ENCODE measurements at regions not wholly inside any gene's neighbourhood (a gene's known extent, or its start where the extent isn't known, plus 50 kb on each side); places are given as distances from the start of the nearest gene placed in this dataset.

DNA sequence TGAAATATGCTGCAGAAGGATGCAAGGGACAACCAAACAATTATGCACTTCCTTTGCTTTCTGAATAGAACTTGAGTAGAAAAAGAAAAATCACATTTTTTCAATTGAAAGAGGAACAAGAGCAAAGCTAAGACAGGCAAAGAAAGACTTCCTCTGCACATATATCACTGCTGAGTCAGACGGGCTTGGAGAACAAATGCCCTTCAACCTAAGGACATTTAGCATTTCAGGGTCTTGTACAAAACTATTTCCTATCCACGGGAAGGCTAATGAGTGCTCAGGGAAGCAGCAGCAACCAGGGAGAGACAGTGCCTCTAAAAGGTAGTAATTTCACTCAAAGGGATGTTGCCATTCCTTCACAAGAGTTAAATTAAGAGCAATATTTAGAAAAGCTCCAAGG, 570.0 kb upstream of the GCFC2 start:
- peaks cover 9% of the 10 kb centered on the region for H3K4me1 Mint-ChIP-seq
- Histone ChIP-seq H3K4me3 (ENCODE audit: low read length) (no peak overlapping the region), H3K36me3 (ENCODE audit: control insufficient read depth, insufficient read depth, low read length) (no peaks in the 10 kb centered on the region), H3K9ac (ENCODE audit: extremely low read depth, low read length, poor library complexity, severe bottlenecking) (no peak overlapping the region), H3K4me1 (ENCODE audit: control insufficient read depth, insufficient read depth, low read length) (no peaks in the 10 kb centered on the region), H3K9me3 (ENCODE audit: control insufficient read depth, low read length) (no peaks in the 10 kb centered on the region), H3K27ac (ENCODE audit: low read depth, low read length) (no peak overlapping the region), H3K27me3 (ENCODE audit: control insufficient read depth, insufficient read depth, low read length, poor library complexity, severe bottlenecking) (no peaks in the 10 kb centered on the region)
- DNase-seq: no peak
- no peak overlapping the region for H3K4me3 Mint-ChIP-seq
- H3K9me3 Mint-ChIP-seq: no peaks in the 10 kb centered on the region
- TF ChIP-seq, protein P1, sequence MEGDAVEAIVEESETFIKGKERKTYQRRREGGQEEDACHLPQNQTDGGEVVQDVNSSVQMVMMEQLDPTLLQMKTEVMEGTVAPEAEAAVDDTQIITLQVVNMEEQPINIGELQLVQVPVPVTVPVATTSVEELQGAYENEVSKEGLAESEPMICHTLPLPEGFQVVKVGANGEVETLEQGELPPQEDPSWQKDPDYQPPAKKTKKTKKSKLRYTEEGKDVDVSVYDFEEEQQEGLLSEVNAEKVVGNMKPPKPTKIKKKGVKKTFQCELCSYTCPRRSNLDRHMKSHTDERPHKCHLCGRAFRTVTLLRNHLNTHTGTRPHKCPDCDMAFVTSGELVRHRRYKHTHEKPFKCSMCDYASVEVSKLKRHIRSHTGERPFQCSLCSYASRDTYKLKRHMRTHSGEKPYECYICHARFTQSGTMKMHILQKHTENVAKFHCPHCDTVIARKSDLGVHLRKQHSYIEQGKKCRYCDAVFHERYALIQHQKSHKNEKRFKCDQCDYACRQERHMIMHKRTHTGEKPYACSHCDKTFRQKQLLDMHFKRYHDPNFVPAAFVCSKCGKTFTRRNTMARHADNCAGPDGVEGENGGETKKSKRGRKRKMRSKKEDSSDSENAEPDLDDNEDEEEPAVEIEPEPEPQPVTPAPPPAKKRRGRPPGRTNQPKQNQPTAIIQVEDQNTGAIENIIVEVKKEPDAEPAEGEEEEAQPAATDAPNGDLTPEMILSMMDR (conservative IDR thresholded peaks at IDR 0.05): no peak
- H3K27ac Mint-ChIP-seq: peak overlapping the region; percentile 63
- 64 to 83% methylated on average over 2 of the region's 2 CpGs for WGBS, 2 experiments (ENCODE audit: insufficient coverage in 1 of 2, insufficient read length in 1 of 2)
- H3K27me3 Mint-ChIP-seq (ENCODE audit: insufficient read depth): no peaks in the 10 kb centered on the region
- no peaks in the 10 kb centered on the region for H3K36me3 Mint-ChIP-seq (ENCODE audit: low read depth)

DNA sequence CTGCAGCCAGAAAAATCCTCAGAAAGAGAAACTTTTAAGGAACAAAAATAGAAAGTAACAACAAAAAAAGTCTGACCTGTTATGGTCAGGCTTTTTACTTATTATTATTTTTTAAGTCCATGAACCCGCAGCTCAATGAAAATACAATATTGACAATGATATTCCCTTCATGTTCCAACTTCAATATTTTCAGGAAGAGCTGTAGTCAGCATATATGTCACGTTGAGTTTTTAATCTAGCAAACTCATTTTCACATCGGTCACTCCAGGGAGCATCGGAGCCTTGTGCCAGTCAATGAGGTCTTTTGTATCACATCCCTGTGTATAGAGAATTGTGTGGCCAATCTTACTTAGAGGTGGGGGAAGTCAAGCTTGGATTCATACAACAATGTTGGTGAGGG, 568.4 kb upstream of the GCFC2 start:
- 64 to 79% methylated on average over 2 to 4 of the region's 4 CpGs for WGBS, 2 experiments (ENCODE audit: insufficient coverage in 1 of 2, insufficient read length in 1 of 2)
- Mint-ChIP-seq H3K9me3 (no peaks in the 10 kb centered on the region), H3K27me3 (ENCODE audit: insufficient read depth) (no peaks in the 10 kb centered on the region), H3K4me1 (peaks cover 9% of the 10 kb centered on the region), H3K27ac (no peak overlapping the region), H3K36me3 (ENCODE audit: low read depth) (no peaks in the 10 kb centered on the region), H3K4me3 (no peak overlapping the region)
- H3K4me1 ChIP-seq (ENCODE audit: control insufficient read depth, insufficient read depth, low read length): no peaks in the 10 kb centered on the region
- no peak for DNase-seq
- no peaks in the 10 kb centered on the region for H3K27me3 ChIP-seq (ENCODE audit: control insufficient read depth, insufficient read depth, low read length, poor library complexity, severe bottlenecking)
- H3K27ac ChIP-seq (ENCODE audit: low read depth, low read length): no peak overlapping the region
- H3K4me3 ChIP-seq (ENCODE audit: low read length): no peak overlapping the region
- TF ChIP-seq, protein P1 (conservative IDR thresholded peaks at IDR 0.05): no peak
- H3K36me3 ChIP-seq (ENCODE audit: control insufficient read depth, insufficient read depth, low read length): no peaks in the 10 kb centered on the region
- H3K9me3 ChIP-seq (ENCODE audit: control insufficient read depth, low read length): no peaks in the 10 kb centered on the region
- H3K9ac ChIP-seq (ENCODE audit: extremely low read depth, low read length, poor library complexity, severe bottlenecking): no peak overlapping the region

DNA sequence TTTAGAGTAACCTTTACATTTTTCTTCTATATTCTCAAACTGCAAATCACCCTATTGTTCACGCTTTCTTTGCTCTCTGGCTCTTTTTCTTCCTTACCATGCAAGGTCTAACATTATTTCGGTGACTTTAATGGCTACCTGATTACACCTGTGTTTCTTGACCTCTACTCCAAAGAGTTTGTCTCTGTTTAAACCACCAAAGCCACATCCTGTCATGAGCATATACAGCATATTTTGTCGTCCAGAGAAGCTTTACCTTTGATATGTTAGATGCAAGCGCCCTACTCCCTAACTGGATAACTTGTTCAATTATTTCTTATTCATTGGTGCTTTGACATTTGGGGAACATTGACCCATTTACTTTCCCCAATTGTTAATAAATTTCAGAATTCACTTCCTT, 565.1 kb upstream of the GCFC2 start:
- no peaks in the 10 kb centered on the region for H3K9me3 ChIP-seq (ENCODE audit: control insufficient read depth, low read length)
- H3K4me1 ChIP-seq (ENCODE audit: control insufficient read depth, insufficient read depth, low read length): no peaks in the 10 kb centered on the region
- H3K27ac ChIP-seq (ENCODE audit: low read depth, low read length): no peak overlapping the region
- Mint-ChIP-seq H3K27ac (no peak overlapping the region), H3K27me3 (ENCODE audit: insufficient read depth) (no peaks in the 10 kb centered on the region), H3K36me3 (ENCODE audit: low read depth) (no peaks in the 10 kb centered on the region), H3K4me3 (no peak overlapping the region), H3K4me1 (peaks cover 8% of the 10 kb centered on the region), H3K9me3 (no peaks in the 10 kb centered on the region)
- TF ChIP-seq, protein P1 (conservative IDR thresholded peaks at IDR 0.05): no peak
- WGBS, 2 experiments (ENCODE audit: insufficient coverage in 1 of 2, insufficient read length in 1 of 2): 96 to 99% methylated on average over 4 of the region's 4 CpGs
- H3K9ac ChIP-seq (ENCODE audit: extremely low read depth, low read length, poor library complexity, severe bottlenecking): no peak overlapping the region
- DNase-seq: no peak
- H3K27me3 ChIP-seq (ENCODE audit: control insufficient read depth, insufficient read depth, low read length, poor library complexity, severe bottlenecking): no peaks in the 10 kb centered on the region
- H3K36me3 ChIP-seq (ENCODE audit: control insufficient read depth, insufficient read depth, low read length): no peaks in the 10 kb centered on the region
- H3K4me3 ChIP-seq (ENCODE audit: low read length): no peak overlapping the region
